Stimulated activated memory B cell treated with anti-CD40 and anti-IgM and Interleukin-4, amounts not matched to agents 10 μg/mL and 1 μg/mL and 100 μg/mL, for 72 hours (primary cell): ENCODE measurements at regions not wholly inside any gene's neighbourhood (a gene's known extent, or its start where the extent isn't known, plus 50 kb on each side); places are given as distances from the start of the nearest gene placed in this dataset.
A peak's percentile ranks its signal among the peaks of the same experiment; 100 is the strongest.

Experiments
- ATAC-seq: fragments of 150-1000 bp; cut with Tn5 transposase; 2 replicates; pipeline ENCODE4 v1.10.0; 2021
- H3K27ac Mint-ChIP-seq: one replicate; pipeline ENCODE4 v1.8.0; 2022; ENCODE audit warnings: mild to moderate bottlenecking, mixed read lengths
- H3K27me3 Mint-ChIP-seq: one replicate; pipeline ENCODE4 v1.8.0; 2022; ENCODE audit warnings: mixed read lengths
- H3K36me3 Mint-ChIP-seq: one replicate; pipeline ENCODE4 v1.8.0; 2022; ENCODE audit warnings: mixed read lengths
- H3K4me1 Mint-ChIP-seq: one replicate; pipeline ENCODE4 v1.8.0; 2022; ENCODE audit warnings: mixed read lengths
- H3K4me3 Mint-ChIP-seq: one replicate; pipeline ENCODE4 v1.8.0; 2022; ENCODE audit warnings: mild to moderate bottlenecking, moderate library complexity, mixed read lengths
- H3K9me3 Mint-ChIP-seq: one replicate; pipeline ENCODE4 v1.8.0; 2022; ENCODE audit warnings: mixed read lengths

- Mint-ChIP-seq H3K27me3 (peaks cover 52% of the 10 kb centered on the region), H3K9me3 (no peaks in the 10 kb centered on the region), H3K4me1 (peaks cover 22% of the 10 kb centered on the region), H3K27ac (no peak overlapping the region), H3K36me3 (no peaks in the 10 kb centered on the region), H3K4me3 (no peak overlapping the region)
- peak; percentile 82 for ATAC-seq
These were observed 250.8 kb upstream of the TGFBR2 start for GRCh38 chr3:30355622-30356021.

- Mint-ChIP-seq H3K27me3 (peaks cover 37% of the 10 kb centered on the region), H3K4me1 (peaks cover 22% of the 10 kb centered on the region), H3K36me3 (no peaks in the 10 kb centered on the region), H3K4me3 (no peak overlapping the region), H3K9me3 (no peaks in the 10 kb centered on the region), H3K27ac (no peak overlapping the region)
- ATAC-seq = no peak
These were observed 249.3 kb upstream of the TGFBR2 start for GRCh38 chr3:30356866-30357753.

- no peak for ATAC-seq
- H3K4me1 Mint-ChIP-seq = peaks cover 22% of the 10 kb centered on the region
- H3K9me3 Mint-ChIP-seq = no peaks in the 10 kb centered on the region
- H3K36me3 Mint-ChIP-seq = no peaks in the 10 kb centered on the region
- H3K27me3 Mint-ChIP-seq = peaks cover 29% of the 10 kb centered on the region
- no peak overlapping the region for H3K4me3 Mint-ChIP-seq
- H3K27ac Mint-ChIP-seq = no peak overlapping the region
These were observed 248.5 kb upstream of the TGFBR2 start for GRCh38 chr3:30357897-30358296.

GRCh38 chr3:30358871-30359270 is 247.5 kb upstream of the TGFBR2 start:
- H3K36me3 Mint-ChIP-seq = no peaks in the 10 kb centered on the region
- peaks cover 18% of the 10 kb centered on the region for H3K4me1 Mint-ChIP-seq
- ATAC-seq = no peak
- no peak overlapping the region for H3K27ac Mint-ChIP-seq
- no peaks in the 10 kb centered on the region for H3K9me3 Mint-ChIP-seq
- H3K4me3 Mint-ChIP-seq = no peak overlapping the region
- peaks cover 28% of the 10 kb centered on the region for H3K27me3 Mint-ChIP-seq

- no peak for ATAC-seq
- Mint-ChIP-seq H3K4me1 (no peaks in the 10 kb centered on the region), H3K27me3 (peaks cover 19% of the 10 kb centered on the region), H3K27ac (no peak overlapping the region), H3K36me3 (no peaks in the 10 kb centered on the region), H3K9me3 (no peaks in the 10 kb centered on the region), H3K4me3 (no peak overlapping the region)
These were observed 237.4 kb upstream of the TGFBR2 start for GRCh38 chr3:30368978-30369377.

- Mint-ChIP-seq H3K36me3 (no peaks in the 10 kb centered on the region), H3K4me1 (no peaks in the 10 kb centered on the region), H3K9me3 (no peaks in the 10 kb centered on the region), H3K4me3 (no peak overlapping the region), H3K27ac (no peak overlapping the region), H3K27me3 (peaks cover 19% of the 10 kb centered on the region)
- no peak for ATAC-seq
These were observed 235.6 kb upstream of the TGFBR2 start for GRCh38 chr3:30370681-30371271.

- Mint-ChIP-seq H3K4me1 (no peaks in the 10 kb centered on the region), H3K27ac (no peak overlapping the region), H3K9me3 (no peaks in the 10 kb centered on the region), H3K4me3 (no peak overlapping the region), H3K36me3 (no peaks in the 10 kb centered on the region), H3K27me3 (peaks cover 19% of the 10 kb centered on the region)
- no peak for ATAC-seq
These were observed 233.6 kb upstream of the TGFBR2 start for GRCh38 chr3:30372837-30373236.

GRCh38 chr3:30384546-30385072 is 221.8 kb upstream of the TGFBR2 start:
- Mint-ChIP-seq H3K4me3 (no peak overlapping the region), H3K27me3 (no peaks in the 10 kb centered on the region), H3K27ac (no peak overlapping the region), H3K4me1 (peaks cover 14% of the 10 kb centered on the region), H3K36me3 (no peaks in the 10 kb centered on the region), H3K9me3 (peaks cover 8% of the 10 kb centered on the region)
- ATAC-seq = no peak

- peaks cover 5% of the 10 kb centered on the region for H3K4me1 Mint-ChIP-seq
- peaks cover 5% of the 10 kb centered on the region for H3K36me3 Mint-ChIP-seq
- H3K27me3 Mint-ChIP-seq = peaks cover 16% of the 10 kb centered on the region
- H3K4me3 Mint-ChIP-seq = no peak overlapping the region
- H3K27ac Mint-ChIP-seq = no peak overlapping the region
- ATAC-seq = no peak
- H3K9me3 Mint-ChIP-seq = no peaks in the 10 kb centered on the region
These were observed 213.3 kb upstream of the TGFBR2 start for GRCh38 chr3:30393079-30393478.

GRCh38 chr3:30397030-30397429 is 209.4 kb upstream of the TGFBR2 start:
- no peak for ATAC-seq
- H3K4me3 Mint-ChIP-seq = no peak overlapping the region
- H3K27ac Mint-ChIP-seq = no peak overlapping the region
- H3K27me3 Mint-ChIP-seq = peaks cover 16% of the 10 kb centered on the region
- peaks cover 19% of the 10 kb centered on the region for H3K4me1 Mint-ChIP-seq
- H3K9me3 Mint-ChIP-seq = no peaks in the 10 kb centered on the region
- peaks cover 5% of the 10 kb centered on the region for H3K36me3 Mint-ChIP-seq

GRCh38 chr3:30399394-30400181 is 206.8 kb upstream of the TGFBR2 start:
- ATAC-seq = no peak
- Mint-ChIP-seq H3K4me1 (peaks cover 19% of the 10 kb centered on the region), H3K4me3 (no peak overlapping the region), H3K9me3 (no peaks in the 10 kb centered on the region), H3K27me3 (peaks cover 7% of the 10 kb centered on the region), H3K27ac (no peak overlapping the region), H3K36me3 (no peaks in the 10 kb centered on the region)

- Mint-ChIP-seq H3K4me3 (no peak overlapping the region), H3K36me3 (no peaks in the 10 kb centered on the region), H3K27me3 (no peaks in the 10 kb centered on the region), H3K27ac (no peak overlapping the region), H3K4me1 (peaks cover 19% of the 10 kb centered on the region), H3K9me3 (no peaks in the 10 kb centered on the region)
- no peak for ATAC-seq
These were observed 205.5 kb upstream of the TGFBR2 start for GRCh38 chr3:30400926-30401325.

GRCh38 chr3:30401971-30402370 is 204.4 kb upstream of the TGFBR2 start:
- no peak overlapping the region for H3K4me3 Mint-ChIP-seq
- no peak for ATAC-seq
- no peaks in the 10 kb centered on the region for H3K36me3 Mint-ChIP-seq
- H3K27ac Mint-ChIP-seq = no peak overlapping the region
- peaks cover 19% of the 10 kb centered on the region for H3K4me1 Mint-ChIP-seq
- no peaks in the 10 kb centered on the region for H3K27me3 Mint-ChIP-seq
- H3K9me3 Mint-ChIP-seq = no peaks in the 10 kb centered on the region

- peaks cover 12% of the 10 kb centered on the region for H3K36me3 Mint-ChIP-seq
- no peak overlapping the region for H3K4me3 Mint-ChIP-seq
- H3K27me3 Mint-ChIP-seq = no peaks in the 10 kb centered on the region
- ATAC-seq = no peak
- H3K27ac Mint-ChIP-seq = no peak overlapping the region
- peaks cover 10% of the 10 kb centered on the region for H3K9me3 Mint-ChIP-seq
- H3K4me1 Mint-ChIP-seq = no peaks in the 10 kb centered on the region
These were observed 198.8 kb upstream of the TGFBR2 start for GRCh38 chr3:30407651-30408050.

- Mint-ChIP-seq H3K36me3 (peaks cover 12% of the 10 kb centered on the region), H3K27ac (no peak overlapping the region), H3K4me1 (no peaks in the 10 kb centered on the region), H3K9me3 (peaks cover 10% of the 10 kb centered on the region), H3K4me3 (no peak overlapping the region), H3K27me3 (no peaks in the 10 kb centered on the region)
- ATAC-seq = no peak
These were observed 198.3 kb upstream of the TGFBR2 start for GRCh38 chr3:30408105-30408557.
